Astrocyte (in vitro differentiated cells and primary cell): ENCODE measurements at regions not wholly inside any gene's neighbourhood (a gene's known extent, or its start where the extent isn't known, plus 50 kb on each side); places are given as distances from the start of the nearest gene placed in this dataset.
A peak's percentile ranks its signal among the peaks of the same experiment; 100 is the strongest.
"Not testable (repeated sequence)": the region's sequence is repeated elsewhere in the genome, so short reads cannot be mapped to it uniquely, and the experiment has no call there.

ENCODE experiments used
- DNase-seq: peaks from one replicate; pipeline ENCODE4 v3.0.0-alpha.2; 2010; ENCODE audit warnings: low read depth
- FAIRE-seq: peaks from 2 replicates; lab custom pipeline; 2011; peaks lifted over from hg19 to GRCh38; lab: Jason Lieb, UNC
- H2AFZ ChIP-seq: 2 replicates; pipeline ENCODE4 v1.6.0; 2012; ENCODE audit warnings: low read depth, low read length, inconsistent platforms
- H3K27ac ChIP-seq: 2 replicates; pipeline ENCODE4 v1.5.1; 2011; ENCODE audit warnings: low read depth, low read length, inconsistent platforms
- H3K27me3 ChIP-seq: 2 replicates; pipeline ENCODE4 v1.6.0; 2011; ENCODE audit warnings: low read length, inconsistent platforms; ENCODE audit not compliant: insufficient read depth
- H3K36me3 ChIP-seq: 2 replicates; pipeline ENCODE4 v1.5.1; 2011; ENCODE audit warnings: low read length, inconsistent platforms; ENCODE audit not compliant: insufficient read depth
- H3K4me1 ChIP-seq: 2 replicates; pipeline ENCODE4 v1.5.1; 2011; ENCODE audit warnings: low read length, inconsistent platforms; ENCODE audit not compliant: insufficient read depth
- H3K4me2 ChIP-seq: 2 replicates; pipeline ENCODE4 v1.6.0; 2012; ENCODE audit warnings: low read length, inconsistent platforms
- H3K4me3 ChIP-seq: 2 replicates; pipeline ENCODE4 v1.5.1; 2011; ENCODE audit warnings: low read depth, mild to moderate bottlenecking, low read length, inconsistent platforms; ENCODE audit not compliant: insufficient read depth
- H3K79me2 ChIP-seq: 2 replicates; pipeline ENCODE4 v1.6.0; 2012; ENCODE audit warnings: mild to moderate bottlenecking, low read length, inconsistent platforms; ENCODE audit not compliant: insufficient read depth
- H3K9ac ChIP-seq: 2 replicates; pipeline ENCODE4 v1.6.0; 2012; ENCODE audit warnings: mild to moderate bottlenecking, low read length, inconsistent platforms
- H3K9me3 ChIP-seq: 2 replicates; pipeline ENCODE4 v1.5.1; 2012; ENCODE audit warnings: low read depth, mild to moderate bottlenecking, low read length, inconsistent platforms; ENCODE audit not compliant: insufficient read depth
- H4K20me1 ChIP-seq: 2 replicates; pipeline ENCODE4 v1.6.0; 2012; ENCODE audit warnings: low read length, inconsistent platforms; ENCODE audit not compliant: insufficient read depth
- H3K27ac Mint-ChIP-seq: one replicate; pipeline ENCODE4 v1.8.0; 2021; ENCODE audit warnings: mild to moderate bottlenecking, mixed read lengths; ENCODE audit not compliant: unreplicated experiment
- H3K27me3 Mint-ChIP-seq: one replicate; pipeline ENCODE4 v1.8.0; 2021; ENCODE audit warnings: low read depth, mixed read lengths; ENCODE audit not compliant: unreplicated experiment
- H3K36me3 Mint-ChIP-seq: one replicate; pipeline ENCODE4 v1.8.0; 2021; ENCODE audit warnings: low read depth, mixed read lengths; ENCODE audit not compliant: unreplicated experiment
- H3K4me1 Mint-ChIP-seq: one replicate; pipeline ENCODE4 v1.8.0; 2021; ENCODE audit warnings: low read depth, mixed read lengths; ENCODE audit not compliant: unreplicated experiment
- H3K4me3 Mint-ChIP-seq: one replicate; pipeline ENCODE4 v1.8.0; 2021; ENCODE audit warnings: mild to moderate bottlenecking, moderate library complexity, mixed read lengths; ENCODE audit not compliant: unreplicated experiment
- H3K9me3 Mint-ChIP-seq: one replicate; pipeline ENCODE4 v1.8.0; 2021; ENCODE audit warnings: mild to moderate bottlenecking, mixed read lengths; ENCODE audit not compliant: unreplicated experiment
- EZH2 ChIP-seq: IDR thresholded peaks from 2 replicates; pipeline ENCODE4 v1.6.1; 2012; ENCODE audit warnings: mild to moderate bottlenecking, low read length, inconsistent platforms; ENCODE audit not compliant: insufficient read depth
- TF ChIP-seq, protein P1 (sequence below): IDR thresholded peaks from 2 replicates; pipeline ENCODE4 v1.5.1; 2011; ENCODE audit warnings: low read depth, mild to moderate bottlenecking, inconsistent platforms, low read length, moderate library complexity; ENCODE audit not compliant: insufficient read depth

DNA sequence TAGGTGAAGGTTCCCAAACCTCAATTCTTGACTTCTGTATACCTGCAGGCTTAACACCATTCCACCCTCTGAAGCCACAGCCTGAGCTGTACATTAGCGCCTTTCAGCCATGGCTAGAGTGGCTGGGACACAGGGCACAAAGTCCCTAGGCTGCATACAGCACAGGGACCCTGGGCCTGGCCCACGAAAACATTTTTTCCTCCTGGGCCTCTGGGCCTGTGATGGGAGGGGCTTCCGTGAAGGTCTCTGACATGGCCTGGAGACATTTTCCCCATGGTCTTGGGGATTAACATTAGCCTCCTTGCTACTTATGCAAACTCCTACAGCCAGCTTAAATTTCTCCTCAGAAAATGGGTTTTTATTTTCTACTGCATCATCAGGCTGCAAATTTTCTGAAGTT is 195.2 kb upstream of the NR3C2 start:
- H3K4me2 ChIP-seq, H3K4me3 ChIP-seq, H2AFZ ChIP-seq, H3K79me2 ChIP-seq, H3K36me3 ChIP-seq, H3K9me3 ChIP-seq, H3K27me3 Mint-ChIP-seq, H3K9ac ChIP-seq, H3K4me3 Mint-ChIP-seq, H3K27ac Mint-ChIP-seq, H3K36me3 Mint-ChIP-seq, H3K27me3 ChIP-seq, DNase-seq, H3K4me1 ChIP-seq, H3K27ac ChIP-seq, FAIRE-seq, H4K20me1 ChIP-seq: not testable (repeated sequence)
- H3K4me1 Mint-ChIP-seq = peaks cover 12% of the 10 kb centered on the region
- peaks cover 25% of the 10 kb centered on the region for H3K9me3 Mint-ChIP-seq

DNA sequence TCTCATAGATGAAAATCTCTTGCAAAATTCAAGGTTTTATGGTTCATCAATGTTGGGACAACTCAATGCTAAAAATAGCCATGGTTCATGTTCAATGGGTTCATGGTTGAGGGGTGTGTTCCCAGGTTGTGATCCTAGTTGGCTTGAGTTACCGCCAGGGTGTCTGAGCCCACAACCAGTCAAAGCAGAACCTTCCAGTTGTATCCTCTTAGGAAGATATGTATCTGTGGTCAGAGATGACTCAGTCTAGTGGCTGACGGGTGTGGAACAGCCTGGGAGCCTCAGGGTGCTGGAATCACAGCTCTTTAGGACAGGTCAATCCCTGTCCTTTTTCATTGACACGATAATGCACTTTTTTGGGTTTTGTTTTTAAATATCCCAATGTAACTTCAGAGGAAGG is 192.3 kb upstream of the NR3C2 start:
- Histone ChIP-seq H3K4me1 (no peaks in the 10 kb centered on the region), H3K27ac (no peak overlapping the region), H3K9ac (no peak overlapping the region), H3K9me3 (no peaks in the 10 kb centered on the region), H3K4me2 (no peak overlapping the region), H2AFZ (no peak overlapping the region), H3K79me2 (no peaks in the 10 kb centered on the region), H3K36me3 (no peaks in the 10 kb centered on the region), H4K20me1 (no peaks in the 10 kb centered on the region), H3K27me3 (no peaks in the 10 kb centered on the region), H3K4me3 (no peak overlapping the region)
- no peak for TF ChIP-seq EZH2
- TF ChIP-seq, protein P1, sequence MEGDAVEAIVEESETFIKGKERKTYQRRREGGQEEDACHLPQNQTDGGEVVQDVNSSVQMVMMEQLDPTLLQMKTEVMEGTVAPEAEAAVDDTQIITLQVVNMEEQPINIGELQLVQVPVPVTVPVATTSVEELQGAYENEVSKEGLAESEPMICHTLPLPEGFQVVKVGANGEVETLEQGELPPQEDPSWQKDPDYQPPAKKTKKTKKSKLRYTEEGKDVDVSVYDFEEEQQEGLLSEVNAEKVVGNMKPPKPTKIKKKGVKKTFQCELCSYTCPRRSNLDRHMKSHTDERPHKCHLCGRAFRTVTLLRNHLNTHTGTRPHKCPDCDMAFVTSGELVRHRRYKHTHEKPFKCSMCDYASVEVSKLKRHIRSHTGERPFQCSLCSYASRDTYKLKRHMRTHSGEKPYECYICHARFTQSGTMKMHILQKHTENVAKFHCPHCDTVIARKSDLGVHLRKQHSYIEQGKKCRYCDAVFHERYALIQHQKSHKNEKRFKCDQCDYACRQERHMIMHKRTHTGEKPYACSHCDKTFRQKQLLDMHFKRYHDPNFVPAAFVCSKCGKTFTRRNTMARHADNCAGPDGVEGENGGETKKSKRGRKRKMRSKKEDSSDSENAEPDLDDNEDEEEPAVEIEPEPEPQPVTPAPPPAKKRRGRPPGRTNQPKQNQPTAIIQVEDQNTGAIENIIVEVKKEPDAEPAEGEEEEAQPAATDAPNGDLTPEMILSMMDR = no peak
- H3K4me1 Mint-ChIP-seq = peaks cover 12% of the 10 kb centered on the region
- no peak overlapping the region for H3K27ac Mint-ChIP-seq
- DNase-seq = peak; percentile 20
- FAIRE-seq = no peak
- H3K4me3 Mint-ChIP-seq = no peak overlapping the region
- peaks cover 2% of the 10 kb centered on the region for H3K36me3 Mint-ChIP-seq
- H3K9me3 Mint-ChIP-seq = peaks cover 25% of the 10 kb centered on the region
- no peaks in the 10 kb centered on the region for H3K27me3 Mint-ChIP-seq

DNA sequence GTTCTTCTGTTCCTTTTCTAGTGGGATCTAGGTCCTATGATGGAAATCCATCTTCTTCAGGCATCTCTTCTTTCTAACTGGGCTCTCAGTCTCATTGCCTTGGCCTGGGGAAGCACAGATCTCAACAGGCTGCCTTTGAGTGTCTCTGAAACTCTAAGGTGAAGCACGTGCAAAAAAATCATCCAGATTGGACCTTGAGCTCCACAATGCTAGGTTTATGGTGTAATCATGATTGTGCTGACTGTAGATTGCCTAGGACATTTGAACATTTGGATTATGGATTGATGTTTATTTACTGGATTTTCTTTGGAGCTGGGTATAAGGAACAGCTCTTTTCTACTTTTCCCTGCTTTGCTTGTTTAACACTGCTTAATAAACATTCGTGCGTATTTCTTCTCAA is 191.5 kb upstream of the NR3C2 start:
- H3K79me2 ChIP-seq = no peaks in the 10 kb centered on the region
- H3K27ac Mint-ChIP-seq = no peak overlapping the region
- H3K4me1 Mint-ChIP-seq = peaks cover 12% of the 10 kb centered on the region
- H3K4me1 ChIP-seq = no peaks in the 10 kb centered on the region
- H4K20me1 ChIP-seq = no peaks in the 10 kb centered on the region
- H3K36me3 ChIP-seq = no peaks in the 10 kb centered on the region
- no peak overlapping the region for H3K4me3 ChIP-seq
- no peaks in the 10 kb centered on the region for H3K27me3 Mint-ChIP-seq
- H3K27me3 ChIP-seq = no peaks in the 10 kb centered on the region
- no peak overlapping the region for H2AFZ ChIP-seq
- no peak for DNase-seq
- H3K9me3 Mint-ChIP-seq = peaks cover 23% of the 10 kb centered on the region
- no peak for TF ChIP-seq EZH2
- TF ChIP-seq, protein P1 = no peak
- no peaks in the 10 kb centered on the region for H3K9me3 ChIP-seq
- no peak overlapping the region for H3K4me2 ChIP-seq
- no peak overlapping the region for H3K27ac ChIP-seq
- no peak for FAIRE-seq
- H3K36me3 Mint-ChIP-seq = peaks cover 2% of the 10 kb centered on the region
- no peak overlapping the region for H3K9ac ChIP-seq
- no peak overlapping the region for H3K4me3 Mint-ChIP-seq
